GM21515 (cell line): ENCODE measurements at regions not wholly inside any gene's neighbourhood (a gene's known extent, or its start where the extent isn't known, plus 50 kb on each side); places are given as distances from the start of the nearest gene placed in this dataset.
"Not testable (repeated sequence)": the region's sequence is repeated elsewhere in the genome, so short reads cannot be mapped to it uniquely, and the experiment has no call there.

ENCODE experiments used
- ATAC-seq: cut with Tn5 transposase; IDR thresholded peaks from one replicate; pipeline ENCODE4 v1.9.1; 2021; ENCODE audit not compliant: unreplicated experiment

- ATAC-seq = no peak
Observed at GRCh38 chr10:124217906-124218804, 124.8 kb upstream of the CHST15 start.

GRCh38 chr10:124217031-124217430, 123.6 kb upstream of the CHST15 start:
- ATAC-seq = no peak

GRCh38 chr10:124214610-124215375, 121.4 kb upstream of the CHST15 start:
- ATAC-seq = no peak

- ATAC-seq = no peak
Observed at GRCh38 chr10:124213899-124214510, 120.6 kb upstream of the CHST15 start.

- no peak for ATAC-seq
Observed at GRCh38 chr10:124213471-124213870, 120.1 kb upstream of the CHST15 start.

- no peak for ATAC-seq
Observed at GRCh38 chr10:124212702-124213101, 119.3 kb upstream of the CHST15 start.

GRCh38 chr10:124211921-124212320, 118.5 kb upstream of the CHST15 start:
- ATAC-seq = no peak

- ATAC-seq = no peak
Observed at GRCh38 chr10:124210263-124210662, 116.9 kb upstream of the CHST15 start.

GRCh38 chr10:124207391-124207790, 114.0 kb upstream of the CHST15 start:
- no peak for ATAC-seq

- no peak for ATAC-seq
Observed at GRCh38 chr10:124206616-124207015, 113.2 kb upstream of the CHST15 start.

- no peak for ATAC-seq
Observed at GRCh38 chr10:124205432-124205831, 112.0 kb upstream of the CHST15 start.

GRCh38 chr10:124204726-124205125, 111.3 kb upstream of the CHST15 start:
- ATAC-seq = no peak

- ATAC-seq = no peak
Observed at GRCh38 chr10:124200011-124200410, 106.6 kb upstream of the CHST15 start.

- no peak for ATAC-seq
Observed at GRCh38 chr10:124198871-124199270, 105.5 kb upstream of the CHST15 start.

- ATAC-seq = no peak
Observed at GRCh38 chr10:124198125-124198501, 104.7 kb upstream of the CHST15 start.

- ATAC-seq = no peak
Observed at GRCh38 chr10:124197371-124198124, 104.2 kb upstream of the CHST15 start.

- ATAC-seq = no peak
Observed at GRCh38 chr10:124196659-124197058, 103.3 kb upstream of the CHST15 start.

GRCh38 chr10:124194199-124194824, 100.9 kb upstream of the CHST15 start:
- ATAC-seq = no peak

GRCh38 chr10:124193309-124193696, 99.9 kb upstream of the CHST15 start:
- no peak for ATAC-seq

- not testable (repeated sequence) for ATAC-seq
Observed at GRCh38 chr10:124192664-124193308, 99.4 kb upstream of the CHST15 start.
